GM04504 (cell line): ENCODE measurements at regions not wholly inside any gene's neighbourhood (a gene's known extent, or its start where the extent isn't known, plus 50 kb on each side); places are given as distances from the start of the nearest gene placed in this dataset.
"Not testable (repeated sequence)": the region's sequence is repeated elsewhere in the genome, so short reads cannot be mapped to it uniquely, and the experiment has no call there.

Source experiments
- DNase-seq: peaks from one replicate; pipeline ENCODE4 v3.0.0-alpha.2; 2012; ENCODE audit warnings: low read depth

DNA sequence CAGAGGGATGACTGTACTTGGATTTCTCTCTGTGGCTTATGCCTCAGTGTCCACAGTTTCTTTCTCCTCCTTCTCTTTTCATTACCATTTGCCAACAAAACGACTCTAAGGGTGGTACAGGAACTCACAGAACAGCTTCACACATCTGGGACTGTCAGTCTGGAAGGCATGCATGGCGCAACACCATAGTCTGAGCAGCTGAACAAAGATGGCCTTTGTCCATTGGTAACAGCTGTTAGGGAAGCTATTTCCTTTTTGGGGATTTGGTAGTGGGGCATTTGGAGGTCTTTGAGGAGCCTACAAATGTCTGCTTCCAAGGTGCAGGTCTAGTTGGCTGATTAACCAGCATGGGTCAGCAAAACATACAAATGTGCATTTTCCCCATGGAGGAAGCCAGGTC is 81.4 kb upstream of the PCDH8 start:
- no peak for DNase-seq

DNA sequence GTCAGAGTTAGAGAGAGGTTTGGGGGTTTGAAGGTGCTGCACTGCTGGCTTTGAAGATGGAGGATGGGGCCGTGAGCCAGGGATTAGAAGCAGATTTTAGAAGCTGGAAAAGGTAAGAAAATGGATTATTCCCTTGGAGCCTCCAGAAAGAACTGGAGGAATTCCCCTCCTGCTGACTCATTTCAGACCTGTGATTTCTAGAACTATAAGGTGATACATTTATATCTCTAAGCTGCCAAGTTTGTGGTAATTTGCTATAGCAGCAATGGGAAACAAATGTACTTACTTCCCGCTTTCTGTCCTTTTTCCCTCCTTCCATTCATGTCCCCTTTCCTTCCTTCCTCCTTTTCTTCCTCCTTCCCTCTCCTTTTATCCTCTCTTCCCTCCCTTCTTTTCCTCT is 78.5 kb upstream of the PCDH8 start:
- DNase-seq: no peak

DNA sequence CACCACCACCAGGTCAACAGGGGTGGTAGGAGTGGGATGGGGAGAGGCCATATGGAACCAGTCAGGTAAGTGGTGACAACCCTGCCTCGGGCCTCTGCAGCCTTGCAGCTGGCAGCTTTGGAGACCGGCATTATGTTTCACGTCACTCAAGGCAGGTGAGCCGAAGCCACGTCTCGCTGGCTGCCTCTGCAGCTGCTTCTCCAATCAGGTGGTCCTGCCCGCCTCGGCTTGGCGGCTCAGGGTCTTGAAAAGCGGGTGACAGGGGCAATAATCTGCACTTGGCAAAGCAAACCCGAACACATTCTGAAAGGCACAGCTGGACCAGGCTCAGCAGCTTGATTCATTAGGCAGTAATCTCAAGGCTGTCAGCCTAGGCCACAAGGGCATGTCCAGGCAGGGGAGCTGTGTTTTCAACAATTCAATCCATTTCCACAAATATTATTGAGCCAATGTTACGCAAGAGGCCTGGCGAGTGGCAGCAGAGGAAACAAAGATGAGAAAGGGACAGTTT is 77.4 kb upstream of the PCDH8 start:
- DNase-seq: no peak

DNA sequence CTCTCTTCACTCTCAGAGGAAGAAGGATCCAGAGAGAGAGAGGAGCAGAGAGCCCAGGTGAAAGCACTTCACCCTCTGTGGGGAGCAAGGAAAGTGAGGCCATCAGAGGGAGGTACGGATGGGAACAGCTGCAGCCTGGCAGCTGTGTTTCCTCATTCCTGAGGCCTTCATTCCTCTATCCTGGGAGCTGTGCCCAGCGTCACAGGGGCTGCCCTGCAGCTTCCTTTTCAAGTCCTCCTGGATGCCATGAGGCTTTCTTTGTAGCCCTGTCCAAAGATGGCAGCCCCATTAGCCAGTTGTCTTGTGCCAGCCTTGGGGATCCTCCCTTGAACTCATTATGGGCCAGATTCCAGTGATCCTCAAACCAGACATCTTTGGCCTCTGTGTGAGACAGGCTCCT is 76.8 kb upstream of the PCDH8 start:
- DNase-seq: no peak

DNA sequence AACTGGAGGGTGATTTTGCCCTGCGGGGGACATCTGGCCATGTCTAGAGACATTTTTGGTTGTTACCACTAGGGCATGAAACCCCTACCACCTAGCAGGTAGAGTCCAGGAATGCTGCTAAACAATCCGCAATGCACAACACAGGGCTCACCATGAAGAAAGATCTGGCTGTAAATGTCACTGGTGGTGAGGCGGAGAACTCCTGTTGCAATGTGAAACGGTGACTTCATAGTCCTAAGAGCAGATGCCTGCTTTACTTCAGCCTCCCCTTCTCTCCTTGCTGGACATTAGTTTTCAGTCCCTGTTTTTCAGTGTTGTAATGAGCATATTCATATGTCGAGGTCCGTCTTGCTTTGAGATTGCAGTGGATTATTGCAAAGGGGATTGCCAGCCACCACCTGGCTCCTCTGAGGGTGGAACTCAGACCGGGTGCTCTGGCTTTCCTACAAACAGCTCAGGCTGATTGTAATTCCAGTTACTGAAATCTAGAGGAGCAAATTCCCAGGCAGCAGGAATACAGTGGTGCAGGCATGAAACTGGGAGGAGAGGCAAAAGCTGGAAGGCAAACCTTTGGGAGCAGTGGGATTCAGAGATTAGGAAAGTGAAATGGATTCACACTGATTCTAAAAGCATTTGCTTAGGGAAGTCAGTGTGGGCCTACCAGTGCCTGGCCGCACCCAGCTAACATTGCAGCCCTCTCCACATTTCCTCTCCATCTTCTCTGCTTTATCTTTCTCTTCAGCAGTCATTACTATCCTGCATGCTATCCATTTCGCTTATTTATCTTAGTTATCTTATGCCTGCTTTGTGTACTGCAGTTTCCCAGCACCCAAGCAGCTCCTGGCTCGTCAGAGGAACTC is 76.1 kb upstream of the PCDH8 start:
- DNase-seq: no peak

DNA sequence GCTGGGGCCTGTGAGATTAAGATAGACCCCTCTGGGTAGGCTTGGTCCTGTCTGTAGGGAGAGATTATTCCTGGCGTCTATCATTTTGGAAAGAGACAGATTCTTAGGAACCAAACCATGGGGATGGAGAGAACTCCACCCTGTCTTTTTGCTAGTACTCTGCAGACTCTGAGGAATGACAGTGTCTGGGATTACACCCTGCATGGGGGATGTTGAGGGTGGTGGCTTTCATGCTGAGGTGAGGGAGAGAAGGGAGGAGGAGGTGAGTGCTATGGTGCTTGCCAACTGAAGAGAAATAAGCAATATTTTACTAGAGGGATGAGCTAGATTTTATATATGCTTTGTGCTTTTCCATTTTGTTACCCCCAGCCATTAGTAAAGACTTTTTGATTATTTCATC is 74.5 kb upstream of the PCDH8 start:
- no peak for DNase-seq

DNA sequence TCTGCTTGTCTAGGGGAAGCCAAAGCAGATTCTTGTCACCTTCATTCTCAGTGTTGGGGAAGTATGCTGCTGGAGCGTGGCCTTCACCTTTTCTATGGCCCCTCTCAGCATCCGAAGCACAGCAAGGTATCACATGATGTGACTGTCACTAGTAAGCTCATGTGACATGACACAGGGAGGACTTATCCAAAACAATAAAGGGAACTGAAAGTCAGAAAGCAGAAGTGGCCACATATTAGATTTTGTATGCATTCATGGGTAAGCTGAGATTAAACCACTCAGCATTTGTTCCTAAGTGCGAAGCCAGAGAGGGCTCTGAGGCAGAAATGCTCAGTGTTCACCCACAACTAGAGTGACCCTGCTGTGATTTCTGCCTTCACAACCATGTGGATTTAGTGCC is 72.8 kb upstream of the PCDH8 start:
- DNase-seq: no peak

DNA sequence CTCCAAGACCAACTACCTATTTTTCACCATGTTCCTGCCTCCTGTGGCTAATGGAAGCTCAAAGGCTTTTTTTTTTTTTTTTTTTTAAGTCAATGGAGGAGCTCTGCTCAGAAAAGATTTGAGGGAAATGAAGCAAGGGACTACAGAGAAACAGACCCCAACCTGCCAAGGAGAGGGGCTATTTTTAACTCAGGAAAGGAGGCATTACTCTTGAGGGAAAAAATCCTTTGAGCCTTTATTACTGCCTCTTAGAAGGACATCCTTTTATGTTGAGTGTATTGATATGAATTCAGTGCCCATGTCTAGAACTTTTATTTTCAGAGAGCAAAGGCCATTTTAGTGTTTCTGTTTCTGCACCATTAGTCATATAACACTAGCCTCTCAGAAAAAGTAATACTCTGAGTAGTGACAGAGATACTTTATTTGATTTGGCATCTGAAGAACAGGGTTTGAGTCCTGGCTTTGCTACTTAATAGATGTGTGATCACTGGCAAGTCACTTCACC is 68.1 kb upstream of the PCDH8 start:
- DNase-seq: no peak

DNA sequence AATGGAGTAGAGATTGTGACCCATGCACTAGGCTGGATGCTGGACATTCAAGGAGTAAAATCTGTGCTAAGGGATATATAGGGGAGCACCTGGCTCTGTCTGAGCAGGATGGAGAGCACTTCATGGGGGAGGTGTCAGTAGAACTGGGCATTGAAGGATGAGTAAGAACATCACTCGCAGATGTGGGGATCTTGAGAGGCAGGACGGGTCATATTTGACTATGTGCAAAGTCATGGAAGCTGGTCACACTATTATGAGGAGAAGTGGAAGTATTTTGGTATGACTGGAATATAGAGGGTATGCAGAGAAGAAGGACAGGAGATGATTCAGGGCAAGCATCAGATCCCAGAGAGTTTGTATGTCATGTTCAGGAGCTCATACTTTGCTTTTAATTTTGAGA is 62.9 kb upstream of the PCDH8 start:
- no peak for DNase-seq

DNA sequence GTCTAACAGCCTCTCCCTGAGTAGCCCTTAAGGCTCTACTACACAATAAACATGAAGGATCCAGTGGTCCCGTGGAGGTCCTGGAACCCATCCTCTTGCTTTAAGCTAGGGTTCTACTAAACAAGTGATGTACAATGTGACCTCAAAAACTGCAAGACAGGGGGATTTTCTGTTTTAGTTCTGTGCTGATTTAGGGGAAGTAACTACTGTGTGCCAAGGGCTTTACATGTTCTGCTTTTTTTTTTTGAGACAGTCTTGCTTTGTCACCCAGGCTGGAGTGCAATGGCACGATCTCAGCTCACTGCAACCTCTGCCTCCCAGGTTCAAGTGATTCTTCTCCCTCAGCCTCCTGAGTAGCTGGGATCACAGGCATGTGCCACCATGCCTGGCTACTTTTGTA is 61.9 kb upstream of the PCDH8 start:
- not testable (repeated sequence) for DNase-seq

DNA sequence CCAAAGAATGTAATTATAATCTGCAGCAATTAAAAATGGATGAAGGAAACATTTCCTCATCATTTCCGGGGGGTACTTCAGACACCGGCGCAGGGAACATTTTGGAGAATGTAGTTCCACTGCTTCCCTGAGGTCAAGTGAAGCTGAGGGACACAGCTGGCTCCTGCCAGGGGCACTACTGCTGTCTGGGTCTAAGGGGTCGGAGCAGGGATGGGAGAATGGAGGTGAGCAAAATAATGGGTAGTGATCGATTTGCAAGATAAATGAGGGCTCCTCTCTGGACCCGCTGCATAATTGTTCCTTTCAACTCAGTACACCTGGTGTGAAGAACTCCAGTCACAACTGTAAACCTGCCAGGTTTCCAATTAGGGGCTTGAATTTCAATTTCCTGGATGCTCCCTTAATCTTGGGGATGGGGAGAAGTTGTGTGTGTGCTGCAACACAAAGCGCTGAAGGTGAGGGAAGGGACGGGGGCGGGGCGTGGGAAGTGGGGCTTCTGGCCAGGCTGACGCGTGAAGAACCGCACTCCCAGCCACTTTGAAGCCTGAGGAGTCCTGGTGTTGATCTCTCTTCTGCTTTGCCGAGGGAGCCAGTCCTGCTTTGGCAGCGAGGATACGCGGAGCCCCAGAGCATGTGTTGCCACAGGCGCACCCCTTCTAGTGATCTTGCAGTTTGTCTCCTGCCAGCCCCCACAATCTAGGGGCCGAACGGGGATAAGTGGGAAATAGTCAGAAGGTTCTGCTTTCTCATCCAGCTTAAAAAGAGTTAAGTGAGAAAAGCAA is 57.9 kb upstream of the PCDH8 start:
- no peak for DNase-seq

DNA sequence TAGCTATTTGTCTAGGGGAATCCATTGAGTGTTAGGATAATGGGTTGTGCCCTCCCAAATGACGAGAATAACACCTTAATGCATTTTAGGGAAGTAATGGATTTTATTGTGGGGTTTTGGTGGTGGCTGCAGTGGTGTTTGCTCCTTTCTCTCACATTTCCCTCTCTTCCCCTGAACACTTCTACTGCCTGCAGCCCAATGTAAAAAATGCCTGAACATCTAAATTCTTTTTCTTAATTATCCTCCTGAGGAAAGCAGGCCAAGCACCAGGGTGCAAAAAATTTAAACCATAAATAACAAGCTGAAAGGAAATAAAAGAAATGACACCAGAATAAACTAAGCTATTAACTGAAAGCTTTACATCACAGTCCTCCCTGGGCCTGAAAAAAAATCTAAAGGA is 57.3 kb upstream of the PCDH8 start:
- no peak for DNase-seq

DNA sequence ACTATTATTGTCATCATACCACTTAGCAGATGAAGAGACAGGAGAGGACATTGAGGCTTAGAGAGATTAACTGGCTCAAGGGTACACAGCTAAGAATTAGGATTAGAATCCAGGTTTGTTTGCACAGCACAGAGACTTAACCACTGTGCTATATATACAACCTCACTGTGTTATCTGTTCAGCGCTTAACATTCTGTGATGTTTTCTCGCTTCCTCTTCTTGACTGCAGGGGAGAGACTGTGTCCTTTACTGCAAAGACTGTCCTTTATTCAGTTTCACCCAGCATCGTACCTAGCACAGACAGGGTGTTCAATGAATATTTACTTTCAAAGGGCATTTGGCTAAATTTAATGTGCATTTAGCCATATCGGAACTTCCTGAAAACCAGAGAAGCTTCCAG is 54.9 kb upstream of the PCDH8 start:
- no peak for DNase-seq

DNA sequence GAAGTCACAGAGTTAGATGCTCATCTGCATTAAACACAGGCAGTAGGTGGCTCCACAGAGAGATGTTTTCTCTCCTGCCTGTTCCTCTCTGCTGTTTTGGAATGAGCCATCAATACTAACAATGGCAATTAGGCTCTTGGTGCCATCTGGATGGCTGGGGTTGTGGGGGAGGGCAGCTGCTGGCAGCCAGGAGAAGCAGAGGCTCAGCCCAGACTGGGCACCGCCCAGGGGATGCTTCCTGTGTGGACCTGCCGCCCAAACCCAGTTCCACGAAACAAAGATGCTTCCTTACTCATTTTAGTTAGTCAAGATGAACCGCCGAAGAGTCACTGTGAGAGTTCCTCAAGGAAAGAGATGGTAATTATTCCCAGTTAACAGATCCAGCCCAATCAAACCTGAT is 50.8 kb upstream of the PCDH8 start:
- DNase-seq: no peak
